ENCODE measurements at regions not wholly inside any gene's neighbourhood (a gene's known extent, or its start where the extent isn't known, plus 50 kb on each side); places are given as distances from the start of the nearest gene placed in this dataset.

GRCh38 chr3:40852712-40853111 lies 328.0 kb downstream of the ZNF621 start:
- no peaks in the 10 kb centered on the region for H3K9me3 ChIP-seq (ENCODE audit: control insufficient read depth, insufficient read depth, low read length)
- H3K4me3 ChIP-seq (ENCODE audit: low read depth, low read length) = no peak overlapping the region
- H3K27me3 ChIP-seq (ENCODE audit: control insufficient read depth, insufficient read depth, low read length) = no peaks in the 10 kb centered on the region
- no peaks in the 10 kb centered on the region for H3K36me3 ChIP-seq (ENCODE audit: control insufficient read depth, insufficient read depth, low read length)
- H3K4me1 ChIP-seq (ENCODE audit: control insufficient read depth, insufficient read depth, low read length) = peaks cover 6% of the 10 kb centered on the region
- no peak overlapping the region for H3K9ac ChIP-seq (ENCODE audit: low read depth, low read length)
- H3K27ac ChIP-seq (ENCODE audit: low read depth, low read length) = no peak overlapping the region

GRCh38 chr3:40853474-40853873 lies 328.7 kb downstream of the ZNF621 start:
- no peaks in the 10 kb centered on the region for H3K36me3 ChIP-seq (ENCODE audit: control insufficient read depth, insufficient read depth, low read length)

GRCh38 chr3:40855871-40856270 lies 331.1 kb downstream of the ZNF621 start:
- H3K36me3 ChIP-seq (ENCODE audit: control insufficient read depth, insufficient read depth, low read length) = no peaks in the 10 kb centered on the region
- H3K27me3 ChIP-seq (ENCODE audit: control insufficient read depth, insufficient read depth, low read length) = no peaks in the 10 kb centered on the region
- no peaks in the 10 kb centered on the region for H3K9me3 ChIP-seq (ENCODE audit: control insufficient read depth, insufficient read depth, low read length)
- H3K9ac ChIP-seq (ENCODE audit: low read depth, low read length) = no peak overlapping the region
- H3K27ac ChIP-seq (ENCODE audit: low read depth, low read length) = no peak overlapping the region
- H3K4me3 ChIP-seq (ENCODE audit: low read depth, low read length) = no peak overlapping the region
- H3K4me1 ChIP-seq (ENCODE audit: control insufficient read depth, insufficient read depth, low read length) = no peaks in the 10 kb centered on the region

More at GRCh38 chr3:40853474-40853873, 328.7 kb downstream of the ZNF621 start:
- no peaks in the 10 kb centered on the region for H3K4me1 ChIP-seq (ENCODE audit: control insufficient read depth, insufficient read depth, low read length)
- H3K4me3 ChIP-seq (ENCODE audit: low read depth, low read length) = no peak overlapping the region
- no peak overlapping the region for H3K9ac ChIP-seq (ENCODE audit: low read depth, low read length)
- no peaks in the 10 kb centered on the region for H3K27me3 ChIP-seq (ENCODE audit: control insufficient read depth, insufficient read depth, low read length)
- H3K27ac ChIP-seq (ENCODE audit: low read depth, low read length) = no peak overlapping the region
- H3K9me3 ChIP-seq (ENCODE audit: control insufficient read depth, insufficient read depth, low read length) = no peaks in the 10 kb centered on the region

- H3K4me3 ChIP-seq (ENCODE audit: low read depth, low read length) = no peak overlapping the region
- no peak overlapping the region for H3K9ac ChIP-seq (ENCODE audit: low read depth, low read length)
- H3K9me3 ChIP-seq (ENCODE audit: control insufficient read depth, insufficient read depth, low read length) = no peaks in the 10 kb centered on the region
- H3K4me1 ChIP-seq (ENCODE audit: control insufficient read depth, insufficient read depth, low read length) = no peaks in the 10 kb centered on the region
- no peak overlapping the region for H3K27ac ChIP-seq (ENCODE audit: low read depth, low read length)
- no peaks in the 10 kb centered on the region for H3K27me3 ChIP-seq (ENCODE audit: control insufficient read depth, insufficient read depth, low read length)
- H3K36me3 ChIP-seq (ENCODE audit: control insufficient read depth, insufficient read depth, low read length) = no peaks in the 10 kb centered on the region
These were observed 333.8 kb downstream of the ZNF621 start for GRCh38 chr3:40858364-40859115.

GRCh38 chr3:40862946-40863345 lies 336.4 kb upstream of the CTNNB1 start:
- Histone ChIP-seq H3K9ac (ENCODE audit: low read depth, low read length) (no peak overlapping the region), H3K27ac (ENCODE audit: low read depth, low read length) (no peak overlapping the region), H3K4me1 (ENCODE audit: control insufficient read depth, insufficient read depth, low read length) (no peaks in the 10 kb centered on the region), H3K36me3 (ENCODE audit: control insufficient read depth, insufficient read depth, low read length) (no peaks in the 10 kb centered on the region), H3K27me3 (ENCODE audit: control insufficient read depth, insufficient read depth, low read length) (no peaks in the 10 kb centered on the region), H3K9me3 (ENCODE audit: control insufficient read depth, insufficient read depth, low read length) (no peaks in the 10 kb centered on the region), H3K4me3 (ENCODE audit: low read depth, low read length) (no peak overlapping the region)

GRCh38 chr3:40864146-40864782 lies 335.0 kb upstream of the CTNNB1 start:
- H3K36me3 ChIP-seq (ENCODE audit: control insufficient read depth, insufficient read depth, low read length) = no peaks in the 10 kb centered on the region
- H3K9ac ChIP-seq (ENCODE audit: low read depth, low read length) = no peak overlapping the region
- no peaks in the 10 kb centered on the region for H3K27me3 ChIP-seq (ENCODE audit: control insufficient read depth, insufficient read depth, low read length)
- no peaks in the 10 kb centered on the region for H3K4me1 ChIP-seq (ENCODE audit: control insufficient read depth, insufficient read depth, low read length)
- no peak overlapping the region for H3K27ac ChIP-seq (ENCODE audit: low read depth, low read length)
- no peaks in the 10 kb centered on the region for H3K9me3 ChIP-seq (ENCODE audit: control insufficient read depth, insufficient read depth, low read length)
- H3K4me3 ChIP-seq (ENCODE audit: low read depth, low read length) = no peak overlapping the region

GRCh38 chr3:40864915-40865314 lies 334.4 kb upstream of the CTNNB1 start:
- Histone ChIP-seq H3K4me1 (ENCODE audit: control insufficient read depth, insufficient read depth, low read length) (no peaks in the 10 kb centered on the region), H3K27ac (ENCODE audit: low read depth, low read length) (no peak overlapping the region)

GRCh38 chr3:40867797-40868196 lies 331.5 kb upstream of the CTNNB1 start:
- H3K36me3 ChIP-seq (ENCODE audit: control insufficient read depth, insufficient read depth, low read length) = no peaks in the 10 kb centered on the region
- no peak overlapping the region for H3K9ac ChIP-seq (ENCODE audit: low read depth, low read length)
- H3K4me1 ChIP-seq (ENCODE audit: control insufficient read depth, insufficient read depth, low read length) = no peaks in the 10 kb centered on the region
- H3K4me3 ChIP-seq (ENCODE audit: low read depth, low read length) = no peak overlapping the region
- H3K27me3 ChIP-seq (ENCODE audit: control insufficient read depth, insufficient read depth, low read length) = no peaks in the 10 kb centered on the region
- H3K9me3 ChIP-seq (ENCODE audit: control insufficient read depth, insufficient read depth, low read length) = no peaks in the 10 kb centered on the region
- H3K27ac ChIP-seq (ENCODE audit: low read depth, low read length) = no peak overlapping the region

More at GRCh38 chr3:40864915-40865314, 334.4 kb upstream of the CTNNB1 start:
- Histone ChIP-seq H3K36me3 (ENCODE audit: control insufficient read depth, insufficient read depth, low read length) (no peaks in the 10 kb centered on the region), H3K27me3 (ENCODE audit: control insufficient read depth, insufficient read depth, low read length) (no peaks in the 10 kb centered on the region), H3K4me3 (ENCODE audit: low read depth, low read length) (no peak overlapping the region), H3K9me3 (ENCODE audit: control insufficient read depth, insufficient read depth, low read length) (no peaks in the 10 kb centered on the region), H3K9ac (ENCODE audit: low read depth, low read length) (no peak overlapping the region)

GRCh38 chr3:40869013-40869412 lies 330.3 kb upstream of the CTNNB1 start:
- no peak overlapping the region for H3K9ac ChIP-seq (ENCODE audit: low read depth, low read length)
- no peaks in the 10 kb centered on the region for H3K9me3 ChIP-seq (ENCODE audit: control insufficient read depth, insufficient read depth, low read length)
- no peak overlapping the region for H3K4me3 ChIP-seq (ENCODE audit: low read depth, low read length)
- no peaks in the 10 kb centered on the region for H3K4me1 ChIP-seq (ENCODE audit: control insufficient read depth, insufficient read depth, low read length)
- no peaks in the 10 kb centered on the region for H3K27me3 ChIP-seq (ENCODE audit: control insufficient read depth, insufficient read depth, low read length)
- H3K36me3 ChIP-seq (ENCODE audit: control insufficient read depth, insufficient read depth, low read length) = no peaks in the 10 kb centered on the region
- no peak overlapping the region for H3K27ac ChIP-seq (ENCODE audit: low read depth, low read length)

- Histone ChIP-seq H3K9ac (ENCODE audit: low read depth, low read length) (no peak overlapping the region), H3K36me3 (ENCODE audit: control insufficient read depth, insufficient read depth, low read length) (no peaks in the 10 kb centered on the region), H3K4me3 (ENCODE audit: low read depth, low read length) (no peak overlapping the region), H3K9me3 (ENCODE audit: control insufficient read depth, insufficient read depth, low read length) (no peaks in the 10 kb centered on the region), H3K4me1 (ENCODE audit: control insufficient read depth, insufficient read depth, low read length) (no peaks in the 10 kb centered on the region), H3K27me3 (ENCODE audit: control insufficient read depth, insufficient read depth, low read length) (no peaks in the 10 kb centered on the region), H3K27ac (ENCODE audit: low read depth, low read length) (no peak overlapping the region)
These were observed 329.4 kb upstream of the CTNNB1 start for GRCh38 chr3:40869939-40870338.

GRCh38 chr3:40871394-40871793 lies 327.9 kb upstream of the CTNNB1 start:
- no peak overlapping the region for H3K4me3 ChIP-seq (ENCODE audit: low read depth, low read length)
- H3K36me3 ChIP-seq (ENCODE audit: control insufficient read depth, insufficient read depth, low read length) = no peaks in the 10 kb centered on the region
- no peak overlapping the region for H3K9ac ChIP-seq (ENCODE audit: low read depth, low read length)
- H3K4me1 ChIP-seq (ENCODE audit: control insufficient read depth, insufficient read depth, low read length) = no peaks in the 10 kb centered on the region
- no peaks in the 10 kb centered on the region for H3K9me3 ChIP-seq (ENCODE audit: control insufficient read depth, insufficient read depth, low read length)
- no peak overlapping the region for H3K27ac ChIP-seq (ENCODE audit: low read depth, low read length)
- no peaks in the 10 kb centered on the region for H3K27me3 ChIP-seq (ENCODE audit: control insufficient read depth, insufficient read depth, low read length)
